Esophagus squamous epithelium (tissue), 4 donors: ENCODE measurements at regions not wholly inside any gene's neighbourhood (a gene's known extent, or its start where the extent isn't known, plus 50 kb on each side); places are given as distances from the start of the nearest gene placed in this dataset.

Experiments
- POLR2A ChIP-seq, 4 donors: fragments of 450-650 bp; IDR thresholded peaks; one replicate each; pipeline ENCODE4 v1.6.1; 2017; ENCODE audit warnings: antibody characterized with exemption in 4 of 4, mild to moderate bottlenecking in 4 of 4, moderate library complexity in 3 of 4
- TF ChIP-seq, protein P1 (sequence below), 6 experiments: fragments of 450-650 bp in 4 of 6; fragments of 200-600 bp in 2 of 6; sonication (generic) in 2 of 6; IDR thresholded peaks; one replicate each; pipeline ENCODE4 v1.5.1; 2016 to 2019; ENCODE audit warnings: antibody characterized with exemption in 6 of 6, mild to moderate bottlenecking in 4 of 6, moderate library complexity in 4 of 6

- TF ChIP-seq, protein P1, sequence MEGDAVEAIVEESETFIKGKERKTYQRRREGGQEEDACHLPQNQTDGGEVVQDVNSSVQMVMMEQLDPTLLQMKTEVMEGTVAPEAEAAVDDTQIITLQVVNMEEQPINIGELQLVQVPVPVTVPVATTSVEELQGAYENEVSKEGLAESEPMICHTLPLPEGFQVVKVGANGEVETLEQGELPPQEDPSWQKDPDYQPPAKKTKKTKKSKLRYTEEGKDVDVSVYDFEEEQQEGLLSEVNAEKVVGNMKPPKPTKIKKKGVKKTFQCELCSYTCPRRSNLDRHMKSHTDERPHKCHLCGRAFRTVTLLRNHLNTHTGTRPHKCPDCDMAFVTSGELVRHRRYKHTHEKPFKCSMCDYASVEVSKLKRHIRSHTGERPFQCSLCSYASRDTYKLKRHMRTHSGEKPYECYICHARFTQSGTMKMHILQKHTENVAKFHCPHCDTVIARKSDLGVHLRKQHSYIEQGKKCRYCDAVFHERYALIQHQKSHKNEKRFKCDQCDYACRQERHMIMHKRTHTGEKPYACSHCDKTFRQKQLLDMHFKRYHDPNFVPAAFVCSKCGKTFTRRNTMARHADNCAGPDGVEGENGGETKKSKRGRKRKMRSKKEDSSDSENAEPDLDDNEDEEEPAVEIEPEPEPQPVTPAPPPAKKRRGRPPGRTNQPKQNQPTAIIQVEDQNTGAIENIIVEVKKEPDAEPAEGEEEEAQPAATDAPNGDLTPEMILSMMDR (IDR thresholded peaks at IDR 0.05) = no peak
- no peak for TF ChIP-seq POLR2A (IDR thresholded peaks at IDR 0.05)
Measured at GRCh38 chr13:82206241-82206640, 1676.0 kb downstream of the SLITRK1 start.
